Liver (tissue), 8 donors: ENCODE measurements at regions not wholly inside any gene's neighbourhood (a gene's known extent, or its start where the extent isn't known, plus 50 kb on each side); places are given as distances from the start of the nearest gene placed in this dataset.

Experiments used
- DNase-seq: peaks from one replicate; pipeline ENCODE4 v3.0.0-alpha.2; 2017; ENCODE audit warnings: low spot score
- H3K27ac ChIP-seq, 2 donors: one replicate each; pipeline ENCODE4 v1.7.0; 2013; ENCODE audit warnings: inconsistent platforms in 2 of 2, low read length in 2 of 2, control low read depth in 1 of 2, low read depth in 1 of 2, mild to moderate bottlenecking in 1 of 2
- H3K27me3 ChIP-seq, 4 donors: one replicate each; pipeline versions ENCODE4 v1.6.1 to v1.7.0; 2013; ENCODE audit warnings: low read length in 3 of 4, inconsistent platforms in 1 of 4, mild to moderate bottlenecking in 1 of 4, moderate library complexity in 1 of 4; ENCODE audit not compliant: control insufficient read depth in 4 of 4, insufficient read depth in 4 of 4
- H3K36me3 ChIP-seq, 4 donors: one replicate each; pipeline versions ENCODE4 v1.6.1 to v1.7.0; 2013; ENCODE audit warnings: low read length in 3 of 4, mild to moderate bottlenecking in 3 of 4, low read depth in 1 of 4, moderate library complexity in 1 of 4; ENCODE audit not compliant: control insufficient read depth in 4 of 4, insufficient read depth in 3 of 4
- H3K4me1 ChIP-seq, 4 donors: one replicate each; pipeline versions ENCODE4 v1.6.1 to v1.7.0; 2013; ENCODE audit warnings: low read length in 3 of 4, mild to moderate bottlenecking in 3 of 4, moderate library complexity in 1 of 4; ENCODE audit not compliant: control insufficient read depth in 4 of 4, insufficient read depth in 4 of 4
- H3K4me3 ChIP-seq, 3 donors: one replicate each; pipeline versions ENCODE4 v1.6.1 to v1.7.0; 2013; ENCODE audit warnings: low read length in 3 of 3, control low read depth in 1 of 3, low read depth in 1 of 3, mild to moderate bottlenecking in 1 of 3
- H3K9ac ChIP-seq, 2 donors: one replicate each; pipeline ENCODE4 v1.7.0; 2013; ENCODE audit warnings: low read length in 2 of 2, mild to moderate bottlenecking in 2 of 2, moderate library complexity in 2 of 2, control low read depth in 1 of 2, low read depth in 1 of 2
- H3K9me3 ChIP-seq, 4 donors: one replicate each; pipeline versions ENCODE4 v1.6.1 to v1.7.0; 2013; ENCODE audit warnings: low read length in 3 of 4; ENCODE audit not compliant: control insufficient read depth in 4 of 4
- ATF3 ChIP-seq: IDR thresholded peaks from 2 replicates; pipeline ENCODE4 v1.6.1; 2016; ENCODE audit warnings: antibody characterized with exemption
- CTCF ChIP-seq: fragments of 150-350 bp; IDR thresholded peaks from 2 replicates; pipeline ENCODE4 v1.5.1; 2017; ENCODE audit warnings: improper control_type of control experiment, low read depth, low read length; ENCODE audit not compliant: missing input control
- EGR1 ChIP-seq, 2 donors: IDR thresholded peaks; 2 replicates each; pipeline ENCODE4 v1.6.1; 2016 to 2018; ENCODE audit warnings: antibody characterized with exemption in 2 of 2, low read depth in 2 of 2
- FOXA1 ChIP-seq: IDR thresholded peaks from 2 replicates; pipeline ENCODE4 v1.6.1; 2016; ENCODE audit warnings: antibody characterized with exemption
- FOXA2 ChIP-seq: IDR thresholded peaks from 2 replicates; pipeline ENCODE4 v1.6.1; 2016; ENCODE audit warnings: antibody characterized with exemption
- GABPA ChIP-seq, 2 donors: IDR thresholded peaks in 1 of 2; conservative IDR thresholded peaks in 1 of 2; 2 replicates each; pipeline ENCODE4 v1.6.1; 2016; ENCODE audit warnings: antibody characterized with exemption in 2 of 2, mild to moderate bottlenecking in 1 of 2, moderate library complexity in 1 of 2
- HNF4A ChIP-seq, 2 donors: conservative IDR thresholded peaks; 2 replicates each; pipeline ENCODE4 v1.6.1; 2016; ENCODE audit warnings: antibody characterized with exemption in 2 of 2, mild to moderate bottlenecking in 2 of 2
- HNF4G ChIP-seq: IDR thresholded peaks from 2 replicates; pipeline ENCODE4 v1.6.1; 2016; ENCODE audit warnings: antibody characterized with exemption
- JUND ChIP-seq, 2 donors: IDR thresholded peaks; 2 replicates each; pipeline ENCODE4 v1.6.1; 2016; ENCODE audit warnings: antibody characterized with exemption in 2 of 2
- MAX ChIP-seq: IDR thresholded peaks from 2 replicates; pipeline ENCODE4 v1.6.1; 2016; ENCODE audit warnings: antibody characterized with exemption
- NR2F2 ChIP-seq: IDR thresholded peaks from 2 replicates; pipeline ENCODE4 v1.6.1; 2016; ENCODE audit warnings: antibody characterized with exemption
- RAD21 ChIP-seq, 2 donors: IDR thresholded peaks; 2 replicates each; pipeline ENCODE4 v1.6.1; 2016; ENCODE audit warnings: antibody characterized with exemption in 2 of 2, mild to moderate bottlenecking in 2 of 2
- RXRA ChIP-seq, 2 donors: IDR thresholded peaks; 2 replicates each; pipeline ENCODE4 v1.6.1; 2017 to 2018; ENCODE audit warnings: antibody characterized with exemption in 2 of 2, mild to moderate bottlenecking in 1 of 2
- SP1 ChIP-seq: IDR thresholded peaks from 2 replicates; pipeline ENCODE4 v1.6.1; 2018; ENCODE audit warnings: antibody characterized with exemption, mild to moderate bottlenecking
- TAF1 ChIP-seq: conservative IDR thresholded peaks from 2 replicates; pipeline ENCODE4 v1.6.1; 2016; ENCODE audit warnings: antibody characterized with exemption, mild to moderate bottlenecking
- YY1 ChIP-seq: IDR thresholded peaks from 2 replicates; pipeline ENCODE4 v1.6.1; 2016; ENCODE audit warnings: antibody characterized with exemption, mild to moderate bottlenecking
- ZBTB33 ChIP-seq: IDR thresholded peaks from 2 replicates; pipeline ENCODE4 v1.6.1; 2016; ENCODE audit warnings: antibody characterized with exemption
- WGBS: extraction: QIAGEN DNeasy Blood & Tissue Kit; methylation state at CpG from one replicate; pipeline ENCODE4 v1.1.7; 2013; 5-methylcytosine and 5-hydroxymethylcytosine counted together
- TF ChIP-seq, protein P1 (sequence below): IDR thresholded peaks from 2 replicates; pipeline ENCODE4 v1.6.1; 2016; ENCODE audit warnings: antibody characterized with exemption, mild to moderate bottlenecking
- donor health status: healthy.
- donor health status: healthy.
- donor health status: healthy.
- donor health status: healthy.
- donor health status: healthy.

GRCh38 chr13:78035500-78035899 lies 116.9 kb upstream of the EDNRB start:
- H3K36me3 ChIP-seq: no peaks in the 10 kb centered on the region
- H3K4me1 ChIP-seq: no peaks in the 10 kb centered on the region
- H3K27me3 ChIP-seq: peaks cover 0 to 3% (median 0%) of the 10 kb centered on the region in 4 donors
- WGBS: 69% methylated on average over 1 of the region's 1 CpG
- H3K4me3 ChIP-seq: no peak overlapping the region
- H3K27ac ChIP-seq: no peak overlapping the region
- H3K9ac ChIP-seq: no peak overlapping the region
- TF ChIP-seq SP1 (no peak), NR2F2 (no peak), YY1 (no peak), RXRA (IDR thresholded peaks at IDR 0.05) (no peak), HNF4G (no peak), JUND (IDR thresholded peaks at IDR 0.05) (no peak)
- TF ChIP-seq, protein P1, sequence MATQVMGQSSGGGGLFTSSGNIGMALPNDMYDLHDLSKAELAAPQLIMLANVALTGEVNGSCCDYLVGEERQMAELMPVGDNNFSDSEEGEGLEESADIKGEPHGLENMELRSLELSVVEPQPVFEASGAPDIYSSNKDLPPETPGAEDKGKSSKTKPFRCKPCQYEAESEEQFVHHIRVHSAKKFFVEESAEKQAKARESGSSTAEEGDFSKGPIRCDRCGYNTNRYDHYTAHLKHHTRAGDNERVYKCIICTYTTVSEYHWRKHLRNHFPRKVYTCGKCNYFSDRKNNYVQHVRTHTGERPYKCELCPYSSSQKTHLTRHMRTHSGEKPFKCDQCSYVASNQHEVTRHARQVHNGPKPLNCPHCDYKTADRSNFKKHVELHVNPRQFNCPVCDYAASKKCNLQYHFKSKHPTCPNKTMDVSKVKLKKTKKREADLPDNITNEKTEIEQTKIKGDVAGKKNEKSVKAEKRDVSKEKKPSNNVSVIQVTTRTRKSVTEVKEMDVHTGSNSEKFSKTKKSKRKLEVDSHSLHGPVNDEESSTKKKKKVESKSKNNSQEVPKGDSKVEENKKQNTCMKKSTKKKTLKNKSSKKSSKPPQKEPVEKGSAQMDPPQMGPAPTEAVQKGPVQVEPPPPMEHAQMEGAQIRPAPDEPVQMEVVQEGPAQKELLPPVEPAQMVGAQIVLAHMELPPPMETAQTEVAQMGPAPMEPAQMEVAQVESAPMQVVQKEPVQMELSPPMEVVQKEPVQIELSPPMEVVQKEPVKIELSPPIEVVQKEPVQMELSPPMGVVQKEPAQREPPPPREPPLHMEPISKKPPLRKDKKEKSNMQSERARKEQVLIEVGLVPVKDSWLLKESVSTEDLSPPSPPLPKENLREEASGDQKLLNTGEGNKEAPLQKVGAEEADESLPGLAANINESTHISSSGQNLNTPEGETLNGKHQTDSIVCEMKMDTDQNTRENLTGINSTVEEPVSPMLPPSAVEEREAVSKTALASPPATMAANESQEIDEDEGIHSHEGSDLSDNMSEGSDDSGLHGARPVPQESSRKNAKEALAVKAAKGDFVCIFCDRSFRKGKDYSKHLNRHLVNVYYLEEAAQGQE: no peak
- H3K9me3 ChIP-seq: no peaks in the 10 kb centered on the region
- DNase-seq: no peak

DNA sequence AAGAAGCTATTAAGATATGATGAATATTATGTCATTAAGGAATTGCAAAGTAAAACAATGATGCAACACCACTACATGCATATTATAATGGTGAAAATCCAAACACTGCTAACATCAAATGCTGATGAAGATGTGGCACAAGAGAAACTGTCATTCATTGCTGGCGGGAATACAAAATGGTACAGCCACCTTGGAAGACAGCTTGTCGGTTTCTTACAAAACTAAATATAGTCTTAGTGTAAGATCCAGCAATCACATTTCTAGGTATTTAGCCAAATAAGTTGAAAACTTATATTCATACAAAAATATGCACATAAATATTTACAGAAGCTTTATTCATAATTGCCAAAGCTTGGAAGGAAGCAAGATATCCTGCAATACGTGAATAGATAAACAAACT lies 114.9 kb upstream of the EDNRB start:
- 55% methylated on average over 3 of the region's 3 CpGs for WGBS
- peaks cover 0 to 3% (median 0%) of the 10 kb centered on the region in 4 donors for H3K9me3 ChIP-seq
- DNase-seq: no peak
- no peaks in the 10 kb centered on the region for H3K4me1 ChIP-seq
- H3K27me3 ChIP-seq: peaks cover 0 to 3% (median 0%) of the 10 kb centered on the region in 4 donors
- TF ChIP-seq HNF4G (no peak), ZBTB33 (no peak), TAF1 (no peak), GABPA (IDR thresholded peaks at IDR 0.05 in 1 of 2, conservative IDR thresholded peaks at IDR 0.05 in 1 of 2) (no peak), YY1 (no peak), SP1 (no peak), FOXA2 (no peak), FOXA1 (no peak), EGR1 (IDR thresholded peaks at IDR 0.05; ENCODE audit: low read depth in 2 of 2) (no peak), ATF3 (no peak), CTCF (no peak), HNF4A (conservative IDR thresholded peaks at IDR 0.05) (no peak), NR2F2 (no peak), MAX (no peak), RAD21 (IDR thresholded peaks at IDR 0.05) (no peak), RXRA (IDR thresholded peaks at IDR 0.05) (no peak), JUND (IDR thresholded peaks at IDR 0.05) (no peak)
- TF ChIP-seq, protein P1: no peak
- no peak overlapping the region for H3K27ac ChIP-seq
- no peaks in the 10 kb centered on the region for H3K36me3 ChIP-seq
- no peak overlapping the region for H3K9ac ChIP-seq
- no peak overlapping the region for H3K4me3 ChIP-seq
